Thymus (tissue), 11 donors: ENCODE measurements at regions not wholly inside any gene's neighbourhood (a gene's known extent, or its start where the extent isn't known, plus 50 kb on each side); places are given as distances from the start of the nearest gene placed in this dataset.

Experiments
- DNase-seq, 9 donors: peaks; one replicate each; pipeline ENCODE4 v3.0.0-alpha.2; 2013; ENCODE audit warnings: low spot score in 9 of 9, low read depth in 6 of 9, missing footprints in 1 of 9
- H3K27ac ChIP-seq, 2 donors: one replicate each; pipeline ENCODE4 v1.5.1; 2013; ENCODE audit warnings: control low read depth in 1 of 2, low read depth in 1 of 2, low read length in 1 of 2, mild to moderate bottlenecking in 1 of 2, moderate library complexity in 1 of 2
- H3K27me3 ChIP-seq, 2 donors: one replicate each; pipeline ENCODE4 v1.5.1; 2013; ENCODE audit warnings: low read length in 1 of 2; ENCODE audit not compliant: control insufficient read depth in 2 of 2, insufficient read depth in 1 of 2
- H3K36me3 ChIP-seq, 2 donors: one replicate each; pipeline ENCODE4 v1.5.1; 2013; ENCODE audit warnings: low read length in 1 of 2, mild to moderate bottlenecking in 1 of 2, moderate library complexity in 1 of 2; ENCODE audit not compliant: control insufficient read depth in 2 of 2, insufficient read depth in 2 of 2
- H3K4me1 ChIP-seq, 2 donors: one replicate each; pipeline ENCODE4 v1.5.1; 2013; ENCODE audit warnings: low read length in 2 of 2; ENCODE audit not compliant: control insufficient read depth in 2 of 2, insufficient read depth in 2 of 2
- H3K4me3 ChIP-seq, 2 donors: one replicate each; pipeline ENCODE4 v1.5.1; 2013; ENCODE audit warnings: low read length in 2 of 2, control low read depth in 1 of 2, mild to moderate bottlenecking in 1 of 2
- H3K9me3 ChIP-seq, 2 donors: one replicate each; pipeline ENCODE4 v1.5.1; 2013; ENCODE audit warnings: low read length in 1 of 2, mild to moderate bottlenecking in 1 of 2; ENCODE audit not compliant: control insufficient read depth in 2 of 2, insufficient read depth in 1 of 2
- WGBS: extraction: QIAGEN DNeasy Blood & Tissue Kit; methylation state at CpG from one replicate; pipeline ENCODE4 v1.1.7; 2013; 5-methylcytosine and 5-hydroxymethylcytosine counted together
- donor health status: healthy.

DNA sequence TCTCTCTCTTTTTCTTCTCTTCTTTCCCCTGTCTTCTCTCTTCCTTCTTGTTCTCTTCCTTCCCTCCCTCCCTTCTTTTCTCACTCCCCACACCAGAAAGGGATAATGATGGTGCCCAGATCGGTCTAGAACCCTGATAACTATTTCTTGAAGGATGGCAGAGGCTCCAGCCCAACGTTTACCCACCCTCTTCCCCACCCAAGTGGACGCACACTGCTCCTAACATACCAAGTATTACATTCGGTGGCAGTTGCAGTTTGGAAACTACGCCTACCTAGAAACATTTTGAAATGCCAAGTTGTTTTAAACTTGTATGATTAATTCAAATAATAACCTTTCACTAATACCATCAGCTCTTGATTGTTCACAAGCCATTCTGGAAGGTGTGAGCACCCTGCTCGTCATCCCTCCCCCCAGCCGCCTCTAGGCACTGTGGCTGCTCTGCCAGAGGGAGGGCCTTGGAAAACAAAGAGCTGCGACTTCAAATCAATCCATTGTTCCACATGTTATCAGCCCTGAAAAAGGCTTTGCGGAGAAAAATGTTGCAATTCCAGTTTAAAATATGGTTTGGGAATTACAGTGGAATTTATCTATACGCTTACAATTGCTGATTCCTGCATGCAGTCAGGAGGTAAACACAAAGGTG lies 1017.5 kb upstream of the TENM3 start:
- Histone ChIP-seq H3K27me3 (no peaks in the 10 kb centered on the region), H3K4me3 (no peak overlapping the region), H3K4me1 (no peaks in the 10 kb centered on the region), H3K27ac (no peak overlapping the region), H3K9me3 (no peaks in the 10 kb centered on the region), H3K36me3 (no peaks in the 10 kb centered on the region)
- no peak for DNase-seq
- WGBS: 62% methylated on average over 10 of the region's 10 CpGs

- no peak for DNase-seq
- Histone ChIP-seq H3K27me3 (no peaks in the 10 kb centered on the region), H3K27ac (no peak overlapping the region), H3K36me3 (no peaks in the 10 kb centered on the region), H3K4me1 (no peaks in the 10 kb centered on the region), H3K9me3 (no peaks in the 10 kb centered on the region), H3K4me3 (no peak overlapping the region)
- 93% methylated on average over 13 of the region's 13 CpGs for WGBS
Measured at GRCh38 chr4:181234951-181235680, 1008.1 kb upstream of the TENM3 start.

DNA sequence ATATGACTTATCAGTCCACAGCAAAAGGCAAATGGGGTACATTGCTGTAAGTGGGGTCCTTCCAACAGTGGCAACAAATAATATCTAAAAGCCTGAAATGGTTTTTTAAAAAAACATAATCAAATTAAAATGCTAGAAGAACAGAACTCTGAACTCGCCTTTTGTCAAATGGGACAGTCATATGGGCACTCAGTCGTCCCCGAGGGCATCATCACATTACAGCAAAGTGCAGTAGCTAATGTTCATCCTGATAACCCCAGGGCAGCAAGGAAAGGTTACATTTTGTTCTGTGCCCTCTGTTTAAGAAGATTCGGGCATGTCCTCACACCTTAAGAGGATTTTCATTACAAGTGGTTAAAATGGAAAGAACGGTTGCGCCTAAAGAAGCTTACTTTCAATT lies 997.9 kb upstream of the TENM3 start:
- DNase-seq: no peak
- WGBS: 92% methylated on average over 6 of the region's 6 CpGs
- Histone ChIP-seq H3K36me3 (no peaks in the 10 kb centered on the region), H3K4me3 (no peak overlapping the region), H3K27ac (no peak overlapping the region), H3K4me1 (no peaks in the 10 kb centered on the region), H3K27me3 (no peaks in the 10 kb centered on the region), H3K9me3 (no peaks in the 10 kb centered on the region)

DNA sequence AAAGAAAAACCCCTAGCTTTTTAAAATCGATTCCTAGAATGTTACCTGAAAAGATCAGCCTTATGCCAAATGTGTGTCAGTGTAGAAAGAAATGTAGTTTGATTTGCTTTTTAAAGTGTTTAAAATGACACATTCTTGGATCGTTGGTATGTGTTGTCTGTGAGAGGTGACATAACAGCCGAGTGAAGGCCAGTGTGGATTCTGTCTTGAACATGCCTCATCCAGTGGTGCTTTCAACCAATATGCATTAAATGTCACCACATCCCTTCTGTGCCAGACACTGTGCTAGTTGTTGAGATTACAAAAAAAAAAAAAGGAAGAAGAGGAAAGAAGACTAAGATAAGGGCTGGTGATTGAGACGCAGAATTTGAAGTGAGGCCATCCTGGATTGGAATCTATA lies 994.2 kb upstream of the TENM3 start:
- no peaks in the 10 kb centered on the region for H3K36me3 ChIP-seq
- no peak overlapping the region for H3K27ac ChIP-seq
- H3K4me1 ChIP-seq: no peaks in the 10 kb centered on the region
- no peak overlapping the region for H3K4me3 ChIP-seq
- DNase-seq: no peak
- 86% methylated on average over 4 of the region's 4 CpGs for WGBS
- H3K27me3 ChIP-seq: no peaks in the 10 kb centered on the region
- H3K9me3 ChIP-seq: no peaks in the 10 kb centered on the region

- Histone ChIP-seq H3K4me1 (no peaks in the 10 kb centered on the region), H3K27ac (no peak overlapping the region), H3K36me3 (no peaks in the 10 kb centered on the region), H3K4me3 (no peak overlapping the region), H3K9me3 (no peaks in the 10 kb centered on the region), H3K27me3 (no peaks in the 10 kb centered on the region)
- WGBS: 85% methylated on average over 6 of the region's 6 CpGs
- no peak for DNase-seq
Measured at GRCh38 chr4:181254771-181255170, 988.4 kb upstream of the TENM3 start.

DNA sequence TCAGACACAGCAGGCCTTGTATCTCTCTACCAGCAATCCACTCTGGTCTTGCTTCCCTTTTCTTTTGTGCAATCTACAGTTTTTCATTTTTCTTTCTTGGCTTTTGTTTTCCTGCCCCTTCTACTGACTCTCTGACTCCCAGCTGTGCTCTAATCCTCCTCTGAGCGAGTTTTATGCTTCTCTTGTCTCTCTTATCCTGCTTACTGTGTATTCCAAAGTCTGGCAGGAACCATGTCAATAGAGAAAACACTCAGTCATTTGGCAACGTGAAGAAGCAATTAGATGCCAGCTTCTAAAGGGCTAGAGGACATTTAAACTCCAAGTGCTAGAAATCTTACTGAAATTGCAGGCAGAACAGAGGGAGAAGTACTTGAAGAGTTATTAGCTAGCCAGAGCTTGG lies 984.6 kb upstream of the TENM3 start:
- no peaks in the 10 kb centered on the region for H3K36me3 ChIP-seq
- WGBS: 19% methylated on average over 2 of the region's 2 CpGs
- no peak for DNase-seq
- no peaks in the 10 kb centered on the region for H3K9me3 ChIP-seq
- no peaks in the 10 kb centered on the region for H3K4me1 ChIP-seq
- no peaks in the 10 kb centered on the region for H3K27me3 ChIP-seq
- H3K27ac ChIP-seq: no peak overlapping the region
- H3K4me3 ChIP-seq: no peak overlapping the region

DNA sequence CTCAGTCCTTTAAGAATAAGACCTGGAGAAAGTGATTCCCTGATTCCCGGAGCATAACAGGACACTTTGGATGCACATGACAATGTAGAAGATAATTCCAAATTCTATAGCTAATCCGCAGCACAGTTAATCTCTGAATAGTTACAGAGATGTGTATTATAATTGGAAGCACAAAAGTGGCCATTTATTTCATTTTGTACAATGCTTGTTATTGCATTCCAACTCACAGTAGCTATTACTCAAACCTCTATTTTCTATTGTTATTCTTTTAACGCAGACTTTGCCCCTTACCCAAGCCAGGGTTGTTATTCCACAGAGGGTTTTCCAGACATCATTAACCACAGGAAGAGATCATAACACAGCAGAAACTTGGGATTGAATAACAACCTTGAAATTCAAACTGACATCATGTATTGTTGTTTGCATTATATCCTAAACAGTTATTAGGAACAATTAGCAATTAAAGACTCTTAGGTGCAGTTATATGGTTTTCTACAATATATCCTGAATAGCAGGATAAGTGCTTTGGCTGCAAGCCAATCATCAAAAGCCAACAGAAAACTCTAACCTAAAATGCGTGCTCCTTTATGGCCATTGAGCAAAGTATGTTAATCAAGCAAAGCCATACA lies 984.0 kb upstream of the TENM3 start:
- H3K4me1 ChIP-seq: no peaks in the 10 kb centered on the region
- H3K4me3 ChIP-seq: no peak overlapping the region
- no peaks in the 10 kb centered on the region for H3K36me3 ChIP-seq
- 71% methylated on average over 4 of the region's 4 CpGs for WGBS
- DNase-seq: no peak
- no peaks in the 10 kb centered on the region for H3K9me3 ChIP-seq
- H3K27ac ChIP-seq: no peak overlapping the region
- no peaks in the 10 kb centered on the region for H3K27me3 ChIP-seq

GRCh38 chr4:181261279-181261678 lies 981.9 kb upstream of the TENM3 start:
- 20% methylated on average over 5 of the region's 5 CpGs for WGBS
- no peaks in the 10 kb centered on the region for H3K4me1 ChIP-seq
- H3K27me3 ChIP-seq: no peaks in the 10 kb centered on the region
- DNase-seq: peak in 1 of 9 donors; percentile 1
- no peaks in the 10 kb centered on the region for H3K9me3 ChIP-seq
- no peak overlapping the region for H3K4me3 ChIP-seq
- H3K27ac ChIP-seq: no peak overlapping the region
- H3K36me3 ChIP-seq: no peaks in the 10 kb centered on the region

DNA sequence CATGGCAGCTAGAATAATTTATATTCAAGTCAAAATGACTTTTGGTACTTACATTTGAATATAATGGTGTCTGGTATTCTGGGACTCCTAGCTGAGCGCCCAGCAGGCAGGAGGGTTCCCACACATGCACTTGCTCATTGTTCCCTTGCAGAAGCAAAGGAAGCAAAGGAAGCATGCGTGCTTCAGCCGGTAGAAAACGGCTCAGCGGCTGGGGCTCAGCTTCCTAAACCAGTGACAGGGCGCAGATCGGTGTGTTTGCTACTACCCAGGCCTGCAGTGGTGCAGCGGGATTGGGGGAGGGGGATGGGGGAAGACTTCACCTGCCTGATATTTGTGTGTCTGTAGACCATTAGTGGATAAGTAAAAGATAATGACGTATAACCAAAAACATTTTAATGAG lies 978.3 kb upstream of the TENM3 start:
- H3K4me3 ChIP-seq: no peak overlapping the region
- WGBS: 20% methylated on average over 9 of the region's 9 CpGs

More for the DNA sequence above, 978.3 kb upstream of the TENM3 start:
- no peaks in the 10 kb centered on the region for H3K4me1 ChIP-seq
- no peak overlapping the region for H3K27ac ChIP-seq
- H3K36me3 ChIP-seq: no peaks in the 10 kb centered on the region
- DNase-seq: no peak
- H3K27me3 ChIP-seq: no peaks in the 10 kb centered on the region
- no peaks in the 10 kb centered on the region for H3K9me3 ChIP-seq
